Coronary artery (tissue), 2 donors: ENCODE measurements at regions not wholly inside any gene's neighbourhood (a gene's known extent, or its start where the extent isn't known, plus 50 kb on each side); places are given as distances from the start of the nearest gene placed in this dataset.
"Not testable (repeated sequence)": the region's sequence is repeated elsewhere in the genome, so short reads cannot be mapped to it uniquely, and the experiment has no call there.

Source experiments
- DNase-seq: peaks from one replicate; pipeline ENCODE4 v3.0.0-alpha.2; 2017; ENCODE audit warnings: low spot score
- H3K27ac ChIP-seq, 2 donors: fragments of 200-600 bp; sonication (generic); one replicate each; pipeline ENCODE4 v1.5.1; 2016 to 2019
- H3K4me3 ChIP-seq: fragments of 200-600 bp; sonication (generic); 2 replicates; pipeline ENCODE4 v1.5.1; 2016; ENCODE audit warnings: mild to moderate bottlenecking, moderate library complexity
- TF ChIP-seq, protein P1 (sequence below): fragments of 200-600 bp; sonication (generic); IDR thresholded peaks from one replicate; pipeline ENCODE4 v1.5.1; 2019; ENCODE audit warnings: antibody characterized with exemption

DNA sequence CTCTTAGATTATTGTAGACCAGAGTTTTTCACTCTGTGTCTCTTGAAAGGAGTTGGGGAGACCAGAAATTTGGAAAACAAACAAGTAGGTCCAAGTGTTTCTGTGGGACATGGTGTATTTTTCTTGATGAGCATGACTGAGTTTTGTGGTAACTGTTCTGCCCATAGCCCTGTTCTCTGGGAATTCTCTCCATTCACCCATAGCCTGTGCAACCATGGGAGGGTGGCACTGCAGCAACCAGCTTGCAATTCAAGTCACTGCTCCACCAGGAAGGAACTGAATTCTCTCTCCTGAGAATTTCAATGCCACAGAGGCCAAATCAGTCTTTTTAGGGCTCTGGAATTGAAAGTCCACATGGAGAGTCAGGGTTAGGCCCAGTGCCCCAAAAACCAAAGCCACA lies 475.3 kb upstream of the TRPC7 start:
- no peak for DNase-seq
- H3K27ac ChIP-seq, result no peak overlapping the region
- no peak overlapping the region for H3K4me3 ChIP-seq

DNA sequence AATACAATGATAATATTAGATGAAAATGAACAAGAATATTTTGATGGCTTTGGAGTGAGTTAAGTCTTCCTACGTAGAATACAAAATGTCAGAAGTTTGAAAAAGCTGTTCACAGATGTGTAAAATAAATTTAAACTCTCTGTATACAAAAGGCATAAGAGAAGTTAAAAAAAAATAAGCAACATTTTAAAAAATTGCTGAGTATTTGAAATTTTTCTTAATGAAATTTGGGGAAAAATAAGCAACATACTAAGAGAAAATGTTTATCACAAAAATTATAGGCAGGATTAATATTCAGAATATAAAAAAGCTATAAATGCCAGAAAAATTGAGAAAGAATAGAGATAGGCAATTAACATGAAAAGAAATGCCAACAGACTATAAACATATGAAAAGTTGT lies 470.7 kb upstream of the TRPC7 start:
- no peak overlapping the region for H3K27ac ChIP-seq
- TF ChIP-seq, protein P1, sequence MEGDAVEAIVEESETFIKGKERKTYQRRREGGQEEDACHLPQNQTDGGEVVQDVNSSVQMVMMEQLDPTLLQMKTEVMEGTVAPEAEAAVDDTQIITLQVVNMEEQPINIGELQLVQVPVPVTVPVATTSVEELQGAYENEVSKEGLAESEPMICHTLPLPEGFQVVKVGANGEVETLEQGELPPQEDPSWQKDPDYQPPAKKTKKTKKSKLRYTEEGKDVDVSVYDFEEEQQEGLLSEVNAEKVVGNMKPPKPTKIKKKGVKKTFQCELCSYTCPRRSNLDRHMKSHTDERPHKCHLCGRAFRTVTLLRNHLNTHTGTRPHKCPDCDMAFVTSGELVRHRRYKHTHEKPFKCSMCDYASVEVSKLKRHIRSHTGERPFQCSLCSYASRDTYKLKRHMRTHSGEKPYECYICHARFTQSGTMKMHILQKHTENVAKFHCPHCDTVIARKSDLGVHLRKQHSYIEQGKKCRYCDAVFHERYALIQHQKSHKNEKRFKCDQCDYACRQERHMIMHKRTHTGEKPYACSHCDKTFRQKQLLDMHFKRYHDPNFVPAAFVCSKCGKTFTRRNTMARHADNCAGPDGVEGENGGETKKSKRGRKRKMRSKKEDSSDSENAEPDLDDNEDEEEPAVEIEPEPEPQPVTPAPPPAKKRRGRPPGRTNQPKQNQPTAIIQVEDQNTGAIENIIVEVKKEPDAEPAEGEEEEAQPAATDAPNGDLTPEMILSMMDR, result no peak
- DNase-seq, result no peak
- H3K4me3 ChIP-seq, result no peak overlapping the region

More for the DNA sequence above, 475.3 kb upstream of the TRPC7 start:
- TF ChIP-seq, protein P1, result no peak

DNA sequence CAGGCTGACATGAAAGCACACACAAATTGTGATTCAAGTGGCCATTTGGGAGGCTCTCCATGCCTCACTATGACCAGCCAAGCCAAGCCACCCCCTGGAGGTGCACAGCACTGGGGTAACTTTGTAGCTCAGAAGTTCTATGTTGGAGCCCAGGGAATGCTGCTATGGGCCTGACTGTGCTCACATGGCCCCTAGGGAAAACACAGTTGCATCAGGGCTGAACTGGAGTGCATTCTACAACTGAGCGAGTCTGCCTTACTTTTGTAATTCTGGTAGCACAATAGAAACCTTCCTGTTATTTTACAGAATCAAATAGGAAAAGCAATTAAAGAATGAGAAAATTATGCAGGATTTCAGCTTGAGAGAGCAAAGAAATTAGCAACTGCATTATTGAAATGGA lies 455.5 kb upstream of the TRPC7 start:
- H3K4me3 ChIP-seq, result no peak overlapping the region
- TF ChIP-seq, protein P1, result no peak
- H3K27ac ChIP-seq, result no peak overlapping the region
- DNase-seq, result no peak

DNA sequence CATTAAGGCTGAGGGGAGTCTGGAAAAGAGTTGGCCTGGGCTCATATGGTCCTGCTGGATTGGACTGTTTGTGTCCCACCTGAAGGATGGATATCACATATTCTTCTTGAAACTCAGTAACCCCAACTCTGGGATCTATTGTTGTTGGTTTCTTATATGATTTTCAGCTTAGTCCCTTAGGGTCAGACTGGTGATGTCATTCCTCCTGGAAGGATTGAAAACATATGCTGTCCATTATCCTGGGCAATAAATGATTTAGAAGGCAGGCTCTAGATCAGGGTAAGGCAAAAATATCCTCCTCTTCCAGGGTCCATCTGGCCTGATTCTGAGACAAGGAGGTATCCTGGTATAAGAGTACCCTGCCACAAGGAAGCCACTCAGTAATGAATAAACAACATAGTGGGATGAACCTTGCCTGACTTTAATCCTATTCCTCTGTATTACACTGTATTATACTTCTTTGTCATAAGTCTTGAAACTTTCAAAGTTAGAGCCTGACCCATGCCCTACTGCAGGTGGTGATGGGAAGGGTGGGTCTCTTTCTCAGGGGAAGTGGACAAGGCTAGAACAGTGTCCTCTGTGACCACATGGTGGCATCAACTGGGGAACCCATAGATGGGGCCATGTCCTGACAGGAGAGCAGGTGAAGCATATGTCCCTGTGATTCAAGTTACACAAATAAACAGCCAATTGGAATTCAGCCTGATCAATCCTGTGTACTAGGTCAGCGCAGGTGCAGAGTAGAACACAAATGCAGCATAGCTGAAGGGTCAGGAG lies 454.4 kb upstream of the TRPC7 start:
- TF ChIP-seq, protein P1, result no peak
- no peak for DNase-seq
- H3K4me3 ChIP-seq, result no peak overlapping the region
- H3K27ac ChIP-seq, result no peak overlapping the region

DNA sequence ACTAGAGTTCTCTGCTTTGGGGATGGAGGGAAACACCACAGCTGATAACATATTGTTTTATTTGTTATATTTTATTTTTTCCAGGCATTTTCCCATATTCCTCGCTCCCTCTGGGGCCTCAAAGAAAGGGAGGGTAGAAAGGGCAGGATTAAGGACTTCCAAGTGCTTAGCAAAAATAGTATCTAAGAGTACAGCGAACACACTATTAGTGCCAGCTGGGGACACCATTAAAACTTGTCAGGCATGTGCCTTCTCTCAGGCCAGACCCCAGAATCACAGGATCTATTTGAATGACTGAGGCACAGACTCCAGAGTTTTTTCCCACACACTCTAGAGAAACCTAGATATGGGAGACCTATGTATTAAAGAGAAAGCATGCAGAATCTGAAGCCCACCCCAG lies 451.0 kb upstream of the TRPC7 start:
- TF ChIP-seq, protein P1, result no peak
- DNase-seq, result no peak
- Histone ChIP-seq H3K27ac (no peak overlapping the region), H3K4me3 (no peak overlapping the region)

DNA sequence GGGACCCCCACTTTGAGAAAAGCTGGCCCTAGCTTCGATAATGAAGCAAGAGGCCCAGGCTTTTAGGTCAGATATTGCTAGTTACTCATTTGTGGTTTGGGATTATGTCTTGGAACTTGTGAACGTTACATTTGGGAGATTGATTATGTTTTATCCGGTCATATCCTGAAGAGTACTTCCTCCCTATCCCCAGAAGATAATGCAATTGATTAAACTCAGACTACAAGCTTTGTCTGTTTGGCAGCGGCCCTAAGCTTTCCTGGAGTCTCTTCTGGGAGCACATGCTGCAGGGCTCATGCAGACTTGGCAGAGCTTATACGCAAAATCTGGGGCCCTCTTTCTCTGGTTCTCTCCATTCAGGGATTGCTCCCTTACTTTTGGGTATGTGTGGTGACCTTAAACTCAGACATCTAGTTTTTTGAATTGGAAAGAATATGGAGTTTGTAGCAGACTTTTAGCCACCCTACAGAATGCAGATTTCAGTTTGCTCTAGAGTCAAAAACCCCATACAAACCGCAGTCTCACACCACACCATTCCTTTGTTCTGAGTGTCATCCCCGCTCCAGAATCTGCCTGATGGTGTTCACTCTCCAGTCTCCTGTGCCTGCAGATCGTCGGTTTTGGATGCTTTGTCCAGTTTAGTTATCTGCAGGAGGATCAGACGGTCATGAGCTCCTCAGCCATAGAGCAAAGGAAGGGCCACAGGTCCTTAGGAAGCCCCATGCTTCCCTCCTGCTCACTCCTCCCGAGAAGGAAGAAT lies 449.5 kb upstream of the TRPC7 start:
- TF ChIP-seq, protein P1, result no peak
- H3K27ac ChIP-seq, result no peak overlapping the region
- DNase-seq, result no peak

DNA sequence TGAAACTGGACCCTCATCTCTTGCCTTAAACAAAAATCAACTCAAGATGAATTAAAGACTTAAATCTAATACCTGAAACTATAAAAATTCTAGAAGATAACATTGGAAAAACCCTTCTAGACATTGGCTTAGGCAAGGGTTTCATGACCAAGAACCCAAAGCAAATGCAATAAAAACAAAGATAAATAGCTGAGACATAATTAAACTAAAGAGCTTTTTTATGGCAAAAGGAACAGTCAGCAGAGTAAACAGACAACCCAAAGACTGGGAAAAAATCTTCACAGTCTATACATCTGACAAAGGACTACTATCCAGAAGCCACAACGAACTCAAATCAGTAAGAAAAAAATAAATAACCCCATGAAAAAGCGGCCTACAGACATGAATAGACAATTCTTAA lies 446.9 kb upstream of the TRPC7 start:
- H3K4me3 ChIP-seq, H3K27ac ChIP-seq, DNase-seq: not testable (repeated sequence)

More for the DNA sequence above, 449.5 kb upstream of the TRPC7 start:
- H3K4me3 ChIP-seq, result no peak overlapping the region
